Smooth muscle cell (in vitro differentiated cells): ENCODE measurements at regions not wholly inside any gene's neighbourhood (a gene's known extent, or its start where the extent isn't known, plus 50 kb on each side); places are given as distances from the start of the nearest gene placed in this dataset.
"Not testable (repeated sequence)": the region's sequence is repeated elsewhere in the genome, so short reads cannot be mapped to it uniquely, and the experiment has no call there.

ENCODE experiments used
- DNase-seq: peaks from one replicate; lab custom pipeline; 2025; ENCODE audit not compliant: unreplicated experiment; lab: John Stamatoyannopoulos, UW
- H2AFZ ChIP-seq: fragments of 200-600 bp; sonication (generic); 2 replicates; pipeline ENCODE4 v1.6.0; 2016; ENCODE audit warnings: antibody characterized with exemption, low read depth, mild to moderate bottlenecking
- H3F3A ChIP-seq: fragments of 200-600 bp; sonication (generic); 2 replicates; pipeline ENCODE4 v1.6.0; 2017; ENCODE audit warnings: antibody characterized with exemption, low read depth
- H3K27ac ChIP-seq: fragments of 200-600 bp; sonication (generic); 2 replicates; pipeline ENCODE4 v1.5.1; 2016; ENCODE audit warnings: low read depth, mild to moderate bottlenecking
- H3K27me3 ChIP-seq: fragments of 200-600 bp; sonication (generic); 2 replicates; pipeline ENCODE4 v1.6.1; 2016; ENCODE audit warnings: low read depth, mild to moderate bottlenecking
- H3K36me3 ChIP-seq: fragments of 200-600 bp; sonication (generic); 2 replicates; pipeline ENCODE4 v1.5.1; 2016; ENCODE audit warnings: low read depth
- H3K4me1 ChIP-seq: fragments of 200-600 bp; sonication (generic); 2 replicates; pipeline ENCODE4 v1.5.1; 2016; ENCODE audit warnings: low read depth
- H3K4me2 ChIP-seq: fragments of 200-600 bp; sonication (generic); 2 replicates; pipeline ENCODE4 v1.6.0; 2016; ENCODE audit warnings: mild to moderate bottlenecking
- H3K4me3 ChIP-seq: fragments of 200-600 bp; sonication (generic); 2 replicates; pipeline ENCODE4 v1.5.1; 2016; ENCODE audit warnings: mild to moderate bottlenecking
- H3K79me2 ChIP-seq: fragments of 200-600 bp; sonication (generic); 2 replicates; pipeline ENCODE4 v1.6.0; 2016; ENCODE audit warnings: low read depth, mild to moderate bottlenecking
- H3K9ac ChIP-seq: fragments of 200-600 bp; sonication (generic); 2 replicates; pipeline ENCODE4 v1.6.0; 2016; ENCODE audit warnings: low read depth
- H3K9me3 ChIP-seq: fragments of 200-600 bp; sonication (generic); replicated peaks from 2 replicates; pipeline ENCODE4 v1.5.1; 2016; ENCODE audit warnings: low read depth
- H4K20me1 ChIP-seq: fragments of 200-600 bp; sonication (generic); 2 replicates; pipeline ENCODE4 v1.6.0; 2016; ENCODE audit warnings: low read depth
- WGBS: methylation state at CpG from one replicate; pipeline ENCODE4 v1.1.7; 2016; ENCODE audit warnings: low lambda C conversion rate; 5-methylcytosine and 5-hydroxymethylcytosine counted together

GRCh38 chr2:87496036-87497006 is 251.6 kb upstream of the PLGLB2 start:
- H3K9ac ChIP-seq, H3F3A ChIP-seq, H2AFZ ChIP-seq, H3K4me3 ChIP-seq, H3K9me3 ChIP-seq, H3K36me3 ChIP-seq, H3K27me3 ChIP-seq, H3K4me2 ChIP-seq, H3K4me1 ChIP-seq, DNase-seq: not testable (repeated sequence)
- Histone ChIP-seq H3K27ac (peak overlapping the region; percentile 19), H3K79me2 (peaks cover 39% of the 10 kb centered on the region), H4K20me1 (peaks cover 43% of the 10 kb centered on the region)
- 29% methylated on average over 2 of the region's 6 CpGs for WGBS

- not testable (repeated sequence) for DNase-seq, H3K9ac ChIP-seq, H3K4me2 ChIP-seq, H3K4me3 ChIP-seq, H3K27me3 ChIP-seq, H3K27ac ChIP-seq, H2AFZ ChIP-seq, H3K9me3 ChIP-seq, H3K36me3 ChIP-seq, H3K4me1 ChIP-seq, H3F3A ChIP-seq
- H3K79me2 ChIP-seq: peaks cover 31% of the 10 kb centered on the region
- 38% methylated on average over 2 of the region's 3 CpGs for WGBS
- H4K20me1 ChIP-seq: peaks cover 41% of the 10 kb centered on the region
Measured at GRCh38 chr2:87497135-87497534, 250.8 kb upstream of the PLGLB2 start.

GRCh38 chr2:87497700-87498099 is 250.2 kb upstream of the PLGLB2 start:
- H3K27ac ChIP-seq: peak overlapping the region; percentile 69
- H3K27me3 ChIP-seq, H2AFZ ChIP-seq, H3K9me3 ChIP-seq, H3K4me3 ChIP-seq, DNase-seq, H3K4me1 ChIP-seq, H3K9ac ChIP-seq, H3F3A ChIP-seq, H3K36me3 ChIP-seq: not testable (repeated sequence)
- H3K79me2 ChIP-seq: peaks cover 31% of the 10 kb centered on the region
- peak overlapping the region; percentile 67 for H3K4me2 ChIP-seq
- WGBS: 72% methylated on average over 3 of the region's 4 CpGs
- H4K20me1 ChIP-seq: peaks cover 41% of the 10 kb centered on the region

- H3F3A ChIP-seq, H3K9ac ChIP-seq, H3K4me1 ChIP-seq, H3K9me3 ChIP-seq, H3K36me3 ChIP-seq, DNase-seq, H2AFZ ChIP-seq, H3K27me3 ChIP-seq: not testable (repeated sequence)
- Histone ChIP-seq H3K79me2 (peaks cover 28% of the 10 kb centered on the region), H3K4me2 (peak overlapping the region; percentile 68), H3K4me3 (peak overlapping the region; percentile 24), H4K20me1 (peaks cover 38% of the 10 kb centered on the region), H3K27ac (peak overlapping the region; percentile 75)
- 5% methylated on average over 11 of the region's 12 CpGs for WGBS
Measured at GRCh38 chr2:87498169-87498853, 249.6 kb upstream of the PLGLB2 start.

GRCh38 chr2:87498854-87499238 is 249.0 kb upstream of the PLGLB2 start:
- DNase-seq, H3F3A ChIP-seq, H2AFZ ChIP-seq, H3K4me1 ChIP-seq, H3K9me3 ChIP-seq, H3K36me3 ChIP-seq, H3K9ac ChIP-seq, H3K27me3 ChIP-seq: not testable (repeated sequence)
- Histone ChIP-seq H3K4me2 (peak overlapping the region; percentile 68), H3K4me3 (peak overlapping the region; percentile 24), H3K79me2 (peaks cover 23% of the 10 kb centered on the region), H4K20me1 (peaks cover 33% of the 10 kb centered on the region), H3K27ac (peak overlapping the region; percentile 75)
- no CpG with 5 or more reads among the region's 7 CpGs for WGBS

GRCh38 chr2:87499860-87500259 is 248.0 kb upstream of the PLGLB2 start:
- not testable (repeated sequence) for H3K9ac ChIP-seq, H2AFZ ChIP-seq, H3K27me3 ChIP-seq, H3K4me1 ChIP-seq, H3K9me3 ChIP-seq, H3K36me3 ChIP-seq, H3F3A ChIP-seq, H3K4me3 ChIP-seq, DNase-seq
- Histone ChIP-seq H3K4me2 (peak overlapping the region; percentile 50), H3K79me2 (peaks cover 17% of the 10 kb centered on the region), H3K27ac (peak overlapping the region; percentile 62), H4K20me1 (peaks cover 29% of the 10 kb centered on the region)
- WGBS: 31% methylated on average over 5 of the region's 6 CpGs

- H3F3A ChIP-seq, H3K4me1 ChIP-seq, H3K27me3 ChIP-seq, H3K9me3 ChIP-seq, H3K4me3 ChIP-seq, H3K36me3 ChIP-seq, H2AFZ ChIP-seq, DNase-seq, H3K9ac ChIP-seq: not testable (repeated sequence)
- Histone ChIP-seq H4K20me1 (peaks cover 23% of the 10 kb centered on the region), H3K27ac (peak overlapping the region; percentile 62), H3K79me2 (peaks cover 12% of the 10 kb centered on the region), H3K4me2 (peak overlapping the region; percentile 50)
Measured at GRCh38 chr2:87500421-87500820, 247.5 kb upstream of the PLGLB2 start.

- not testable (repeated sequence) for H3K4me1 ChIP-seq, H3K9ac ChIP-seq, H3K79me2 ChIP-seq, DNase-seq, H3K36me3 ChIP-seq, H3K4me3 ChIP-seq, H3K9me3 ChIP-seq, H3F3A ChIP-seq, H2AFZ ChIP-seq, H3K27me3 ChIP-seq
- WGBS: 23% methylated on average over 9 of the region's 11 CpGs
- peak overlapping the region; percentile 67 for H3K4me2 ChIP-seq
- peaks cover 20% of the 10 kb centered on the region for H4K20me1 ChIP-seq
- peak overlapping the region; percentile 62 for H3K27ac ChIP-seq
Measured at GRCh38 chr2:87500951-87501350, 246.9 kb upstream of the PLGLB2 start.
